Ectodermal cell (in vitro differentiated cells): ENCODE measurements at regions not wholly inside any gene's neighbourhood (a gene's known extent, or its start where the extent isn't known, plus 50 kb on each side); places are given as distances from the start of the nearest gene placed in this dataset.
"Not testable (repeated sequence)": the region's sequence is repeated elsewhere in the genome, so short reads cannot be mapped to it uniquely, and the experiment has no call there.

Source experiments
- H3K27ac ChIP-seq: 2 replicates; pipeline ENCODE4 v1.7.0; 2013; ENCODE audit warnings: mild to moderate bottlenecking, low read depth, low read length; ENCODE audit not compliant: insufficient read depth, poor library complexity, severe bottlenecking
- H3K27me3 ChIP-seq: 2 replicates; pipeline ENCODE4 v1.7.0; 2013; ENCODE audit warnings: mild to moderate bottlenecking, low read length; ENCODE audit not compliant: insufficient read depth, control insufficient read depth, poor library complexity, severe bottlenecking
- H3K36me3 ChIP-seq: one replicate; pipeline ENCODE4 v1.7.0; 2013; ENCODE audit warnings: low read length; ENCODE audit not compliant: control insufficient read depth, insufficient read depth
- H3K4me1 ChIP-seq: one replicate; pipeline ENCODE4 v1.7.0; 2013; ENCODE audit warnings: low read length; ENCODE audit not compliant: control insufficient read depth, insufficient read depth
- H3K4me3 ChIP-seq: 2 replicates; pipeline ENCODE4 v1.7.0; 2013; ENCODE audit warnings: low read depth, low read length, control low read depth; ENCODE audit not compliant: insufficient read depth
- H3K9me3 ChIP-seq: 2 replicates; pipeline ENCODE4 v1.7.0; 2013; ENCODE audit warnings: mild to moderate bottlenecking, low read length, moderate library complexity; ENCODE audit not compliant: control insufficient read depth
- WGBS, 2 experiments: methylation state at CpG; one replicate each; pipeline ENCODE4 v1.1.7; 2013; ENCODE audit warnings: missing lambda C conversion rate in 2 of 2; 5-methylcytosine and 5-hydroxymethylcytosine counted together

- Histone ChIP-seq H3K36me3 (no peaks in the 10 kb centered on the region), H3K27me3 (no peaks in the 10 kb centered on the region), H3K27ac (no peak overlapping the region), H3K4me3 (no peak overlapping the region), H3K4me1 (no peaks in the 10 kb centered on the region), H3K9me3 (no peaks in the 10 kb centered on the region)
- 78 to 84% methylated on average over 1 of the region's 1 CpG for WGBS, 2 experiments
These were observed 452.7 kb upstream of the CCDC179 start for GRCh38 chr11:23313001-23313400.

- H3K27me3 ChIP-seq, result no peaks in the 10 kb centered on the region
- H3K27ac ChIP-seq, result no peak overlapping the region
- H3K9me3 ChIP-seq, result no peaks in the 10 kb centered on the region
- H3K4me3 ChIP-seq, result no peak overlapping the region
- H3K36me3 ChIP-seq, result no peaks in the 10 kb centered on the region
- H3K4me1 ChIP-seq, result no peaks in the 10 kb centered on the region
- 85 to 96% methylated on average over 2 to 3 of the region's 3 CpGs for WGBS, 2 experiments
These were observed 453.9 kb upstream of the CCDC179 start for GRCh38 chr11:23314162-23314561.

GRCh38 chr11:23315286-23315685, 455.0 kb upstream of the CCDC179 start:
- Histone ChIP-seq H3K4me1 (no peaks in the 10 kb centered on the region), H3K36me3 (no peaks in the 10 kb centered on the region), H3K4me3 (no peak overlapping the region), H3K9me3 (no peaks in the 10 kb centered on the region), H3K27me3 (no peaks in the 10 kb centered on the region), H3K27ac (no peak overlapping the region)
- 84 to 86% methylated on average over 3 of the region's 3 CpGs for WGBS, 2 experiments

GRCh38 chr11:23317816-23318215, 457.5 kb upstream of the CCDC179 start:
- 20% methylated on average over 1 of the region's 1 CpG; no CpG with 5 or more reads in 1 of the 2 experiments for WGBS, 2 experiments

GRCh38 chr11:23318670-23319069, 458.4 kb upstream of the CCDC179 start:
- Histone ChIP-seq H3K4me1 (no peaks in the 10 kb centered on the region), H3K27me3 (no peaks in the 10 kb centered on the region), H3K4me3 (no peak overlapping the region), H3K36me3 (no peaks in the 10 kb centered on the region), H3K9me3 (no peaks in the 10 kb centered on the region), H3K27ac (no peak overlapping the region)
- 86 to 100% methylated on average over 1 of the region's 1 CpG for WGBS, 2 experiments

More at GRCh38 chr11:23317816-23318215, 457.5 kb upstream of the CCDC179 start:
- Histone ChIP-seq H3K36me3 (no peaks in the 10 kb centered on the region), H3K9me3 (no peaks in the 10 kb centered on the region), H3K4me3 (no peak overlapping the region), H3K4me1 (no peaks in the 10 kb centered on the region), H3K27ac (no peak overlapping the region), H3K27me3 (no peaks in the 10 kb centered on the region)

- Histone ChIP-seq H3K4me1 (no peaks in the 10 kb centered on the region), H3K27ac (no peak overlapping the region), H3K9me3 (no peaks in the 10 kb centered on the region), H3K4me3 (no peak overlapping the region), H3K36me3 (no peaks in the 10 kb centered on the region), H3K27me3 (no peaks in the 10 kb centered on the region)
These were observed 459.9 kb upstream of the CCDC179 start for GRCh38 chr11:23320131-23320530.

GRCh38 chr11:23335586-23335985, 475.3 kb upstream of the CCDC179 start:
- H3K4me1 ChIP-seq, H3K4me3 ChIP-seq, H3K27me3 ChIP-seq, H3K36me3 ChIP-seq, H3K9me3 ChIP-seq, H3K27ac ChIP-seq: not testable (repeated sequence)
- 89% methylated on average over 6 of the region's 6 CpGs for WGBS, 2 experiments

- no peak overlapping the region for H3K4me3 ChIP-seq
- WGBS, 2 experiments, result 94 to 98% methylated on average over 2 of the region's 2 CpGs
- H3K9me3 ChIP-seq, result no peaks in the 10 kb centered on the region
- H3K27me3 ChIP-seq, result no peaks in the 10 kb centered on the region
- H3K36me3 ChIP-seq, result no peaks in the 10 kb centered on the region
- no peak overlapping the region for H3K27ac ChIP-seq
- H3K4me1 ChIP-seq, result no peaks in the 10 kb centered on the region
These were observed 476.7 kb upstream of the CCDC179 start for GRCh38 chr11:23336961-23337360.

GRCh38 chr11:23353611-23354010, 493.3 kb upstream of the CCDC179 start:
- WGBS, 2 experiments, result 100% methylated on average over 2 of the region's 2 CpGs; no CpG with 5 or more reads in 1 of the 2 experiments
- H3K4me1 ChIP-seq, result no peaks in the 10 kb centered on the region
- H3K9me3 ChIP-seq, result no peaks in the 10 kb centered on the region
- H3K36me3 ChIP-seq, result no peaks in the 10 kb centered on the region
- no peak overlapping the region for H3K4me3 ChIP-seq
- no peaks in the 10 kb centered on the region for H3K27me3 ChIP-seq
- no peak overlapping the region for H3K27ac ChIP-seq

GRCh38 chr11:23359297-23359696, 499.0 kb upstream of the CCDC179 start:
- Histone ChIP-seq H3K9me3 (no peaks in the 10 kb centered on the region), H3K36me3 (no peaks in the 10 kb centered on the region), H3K4me3 (no peak overlapping the region), H3K4me1 (no peaks in the 10 kb centered on the region), H3K27ac (no peak overlapping the region), H3K27me3 (no peaks in the 10 kb centered on the region)

- no peak overlapping the region for H3K4me3 ChIP-seq
- 83 to 94% methylated on average over 2 to 3 of the region's 3 CpGs for WGBS, 2 experiments
- H3K4me1 ChIP-seq, result no peaks in the 10 kb centered on the region
- no peaks in the 10 kb centered on the region for H3K36me3 ChIP-seq
- no peaks in the 10 kb centered on the region for H3K9me3 ChIP-seq
- H3K27ac ChIP-seq, result no peak overlapping the region
- H3K27me3 ChIP-seq, result no peaks in the 10 kb centered on the region
These were observed 503.8 kb upstream of the CCDC179 start for GRCh38 chr11:23364076-23364475.
